Neuron (in vitro differentiated cells): ENCODE measurements at regions not wholly inside any gene's neighbourhood (a gene's known extent, or its start where the extent isn't known, plus 50 kb on each side); places are given as distances from the start of the nearest gene placed in this dataset.

Experiments used
- H2AFZ ChIP-seq: one replicate; pipeline ENCODE4 v1.6.1; 2013; ENCODE audit warnings: low read depth, mild to moderate bottlenecking, inconsistent platforms, low read length, moderate library complexity
- H3K27me3 ChIP-seq: one replicate; pipeline ENCODE4 v1.6.1; 2013; ENCODE audit warnings: low read length; ENCODE audit not compliant: insufficient read depth
- H3K36me3 ChIP-seq: one replicate; pipeline ENCODE4 v1.6.1; 2013; ENCODE audit warnings: low read length; ENCODE audit not compliant: insufficient read depth
- H3K4me1 ChIP-seq: one replicate; pipeline ENCODE4 v1.6.1; 2013; ENCODE audit warnings: low read length; ENCODE audit not compliant: insufficient read depth
- H3K4me3 ChIP-seq: 2 replicates; pipeline ENCODE4 v1.5.1; 2013; ENCODE audit warnings: mild to moderate bottlenecking, low read length, moderate library complexity
- H3K9me3 ChIP-seq: one replicate; pipeline ENCODE4 v1.6.1; 2013; ENCODE audit warnings: low read length

- H2AFZ ChIP-seq, result no peak overlapping the region
- H3K27me3 ChIP-seq, result no peaks in the 10 kb centered on the region
- peaks cover 4% of the 10 kb centered on the region for H3K4me1 ChIP-seq
- no peak overlapping the region for H3K4me3 ChIP-seq
- H3K9me3 ChIP-seq, result no peaks in the 10 kb centered on the region
- H3K36me3 ChIP-seq, result no peaks in the 10 kb centered on the region
Observed at GRCh38 chr7:33831389-33832141, 73.8 kb upstream of the BMPER start.

- H3K9me3 ChIP-seq, result no peaks in the 10 kb centered on the region
- no peaks in the 10 kb centered on the region for H3K36me3 ChIP-seq
- no peak overlapping the region for H3K4me3 ChIP-seq
- H3K4me1 ChIP-seq, result peaks cover 4% of the 10 kb centered on the region
- no peaks in the 10 kb centered on the region for H3K27me3 ChIP-seq
- H2AFZ ChIP-seq, result no peak overlapping the region
Observed at GRCh38 chr7:33832271-33832721, 73.0 kb upstream of the BMPER start.

GRCh38 chr7:33836797-33837355 lies 68.5 kb upstream of the BMPER start:
- Histone ChIP-seq H3K36me3 (no peaks in the 10 kb centered on the region), H2AFZ (no peak overlapping the region), H3K4me1 (peaks cover 4% of the 10 kb centered on the region), H3K9me3 (no peaks in the 10 kb centered on the region), H3K4me3 (no peak overlapping the region), H3K27me3 (no peaks in the 10 kb centered on the region)

GRCh38 chr7:33837356-33837851 lies 67.9 kb upstream of the BMPER start:
- Histone ChIP-seq H3K4me1 (peaks cover 4% of the 10 kb centered on the region), H3K9me3 (no peaks in the 10 kb centered on the region), H2AFZ (no peak overlapping the region), H3K4me3 (no peak overlapping the region), H3K36me3 (no peaks in the 10 kb centered on the region), H3K27me3 (no peaks in the 10 kb centered on the region)

GRCh38 chr7:33841031-33841430 lies 64.3 kb upstream of the BMPER start:
- no peaks in the 10 kb centered on the region for H3K27me3 ChIP-seq
- no peaks in the 10 kb centered on the region for H3K9me3 ChIP-seq
- H3K36me3 ChIP-seq, result no peaks in the 10 kb centered on the region
- H2AFZ ChIP-seq, result no peak overlapping the region
- no peak overlapping the region for H3K4me3 ChIP-seq
- H3K4me1 ChIP-seq, result no peaks in the 10 kb centered on the region

GRCh38 chr7:33841705-33842129 lies 63.6 kb upstream of the BMPER start:
- Histone ChIP-seq H3K4me3 (no peak overlapping the region), H3K36me3 (no peaks in the 10 kb centered on the region), H3K27me3 (no peaks in the 10 kb centered on the region), H3K4me1 (no peaks in the 10 kb centered on the region), H2AFZ (no peak overlapping the region), H3K9me3 (no peaks in the 10 kb centered on the region)

GRCh38 chr7:33842150-33842549 lies 63.2 kb upstream of the BMPER start:
- no peaks in the 10 kb centered on the region for H3K9me3 ChIP-seq
- H3K27me3 ChIP-seq, result no peaks in the 10 kb centered on the region
- no peaks in the 10 kb centered on the region for H3K4me1 ChIP-seq
- no peak overlapping the region for H3K4me3 ChIP-seq
- no peak overlapping the region for H2AFZ ChIP-seq
- no peaks in the 10 kb centered on the region for H3K36me3 ChIP-seq

- Histone ChIP-seq H2AFZ (no peak overlapping the region), H3K4me1 (no peaks in the 10 kb centered on the region), H3K4me3 (no peak overlapping the region), H3K27me3 (no peaks in the 10 kb centered on the region), H3K9me3 (no peaks in the 10 kb centered on the region), H3K36me3 (no peaks in the 10 kb centered on the region)
Observed at GRCh38 chr7:33845991-33846509, 59.3 kb upstream of the BMPER start.

- H3K9me3 ChIP-seq, result no peaks in the 10 kb centered on the region
- H3K4me3 ChIP-seq, result no peak overlapping the region
- peaks cover 4% of the 10 kb centered on the region for H3K4me1 ChIP-seq
- no peaks in the 10 kb centered on the region for H3K27me3 ChIP-seq
- H3K36me3 ChIP-seq, result no peaks in the 10 kb centered on the region
- H2AFZ ChIP-seq, result no peak overlapping the region
Observed at GRCh38 chr7:33849004-33849403, 56.3 kb upstream of the BMPER start.

GRCh38 chr7:33849971-33850559 lies 55.3 kb upstream of the BMPER start:
- Histone ChIP-seq H3K9me3 (no peaks in the 10 kb centered on the region), H3K4me1 (peaks cover 4% of the 10 kb centered on the region), H3K36me3 (no peaks in the 10 kb centered on the region), H3K4me3 (no peak overlapping the region), H3K27me3 (no peaks in the 10 kb centered on the region), H2AFZ (no peak overlapping the region)

- Histone ChIP-seq H3K36me3 (no peaks in the 10 kb centered on the region), H3K4me3 (no peak overlapping the region), H3K27me3 (no peaks in the 10 kb centered on the region), H2AFZ (no peak overlapping the region), H3K4me1 (peaks cover 4% of the 10 kb centered on the region), H3K9me3 (no peaks in the 10 kb centered on the region)
Observed at GRCh38 chr7:33850768-33851167, 54.6 kb upstream of the BMPER start.

GRCh38 chr7:33852838-33853237 lies 52.5 kb upstream of the BMPER start:
- Histone ChIP-seq H2AFZ (no peak overlapping the region), H3K9me3 (no peaks in the 10 kb centered on the region), H3K36me3 (no peaks in the 10 kb centered on the region), H3K4me1 (peaks cover 4% of the 10 kb centered on the region), H3K27me3 (no peaks in the 10 kb centered on the region), H3K4me3 (no peak overlapping the region)

- H3K9me3 ChIP-seq, result no peaks in the 10 kb centered on the region
- H2AFZ ChIP-seq, result no peak overlapping the region
- no peaks in the 10 kb centered on the region for H3K27me3 ChIP-seq
- H3K4me1 ChIP-seq, result peaks cover 4% of the 10 kb centered on the region
- no peaks in the 10 kb centered on the region for H3K36me3 ChIP-seq
- H3K4me3 ChIP-seq, result no peak overlapping the region
Observed at GRCh38 chr7:33853361-33854062, 51.8 kb upstream of the BMPER start.
